GM12875 (cell line): ENCODE measurements at regions not wholly inside any gene's neighbourhood (a gene's known extent, or its start where the extent isn't known, plus 50 kb on each side); places are given as distances from the start of the nearest gene placed in this dataset.
"Not testable (repeated sequence)": the region's sequence is repeated elsewhere in the genome, so short reads cannot be mapped to it uniquely, and the experiment has no call there.

Experiments used
- H3K4me3 ChIP-seq: one replicate; pipeline ENCODE4 v1.5.1; 2011; ENCODE audit warnings: low read depth, low read length, control low read depth
- TF ChIP-seq, protein P1 (sequence below): IDR thresholded peaks from 2 replicates; pipeline ENCODE4 v1.5.1; 2011; ENCODE audit warnings: low read depth, mild to moderate bottlenecking, control low read depth, inconsistent platforms, low read length, moderate library complexity, borderline replicate concordance; ENCODE audit not compliant: insufficient read depth

DNA sequence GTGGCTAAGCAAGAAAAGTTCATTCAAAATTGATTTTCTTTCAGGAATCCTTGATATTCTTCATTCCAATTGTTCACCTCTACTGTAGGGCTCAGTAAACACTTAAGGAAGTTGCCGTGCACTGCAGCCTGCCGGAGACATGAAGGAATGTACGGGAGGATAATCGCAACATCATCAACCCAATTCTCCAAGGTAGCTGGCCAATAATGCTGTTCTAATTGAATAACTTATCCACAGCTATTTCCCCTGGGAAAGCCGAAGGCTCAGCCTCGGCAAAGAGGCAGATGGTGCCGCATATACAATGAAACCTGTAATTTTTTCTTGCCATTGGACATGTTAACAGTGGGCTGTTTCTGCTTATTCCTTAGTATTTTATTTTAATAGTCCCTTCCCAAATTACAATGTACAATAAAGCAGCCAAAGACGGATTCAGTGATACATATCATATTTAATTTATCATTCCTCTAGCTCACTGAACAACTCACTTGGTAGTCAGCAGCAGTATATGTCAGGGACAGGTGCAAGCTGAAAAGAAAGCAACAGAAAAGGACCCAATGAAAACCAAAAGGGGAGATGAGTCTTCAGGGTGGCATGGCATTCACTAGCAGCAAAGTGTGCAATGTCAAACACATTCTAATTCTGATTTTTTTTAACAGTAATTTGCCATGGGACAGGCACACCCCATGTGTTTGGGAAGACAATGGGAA lies 420.5 kb upstream of the KLF12 start:
- H3K4me3 ChIP-seq = no peak overlapping the region
- TF ChIP-seq, protein P1, sequence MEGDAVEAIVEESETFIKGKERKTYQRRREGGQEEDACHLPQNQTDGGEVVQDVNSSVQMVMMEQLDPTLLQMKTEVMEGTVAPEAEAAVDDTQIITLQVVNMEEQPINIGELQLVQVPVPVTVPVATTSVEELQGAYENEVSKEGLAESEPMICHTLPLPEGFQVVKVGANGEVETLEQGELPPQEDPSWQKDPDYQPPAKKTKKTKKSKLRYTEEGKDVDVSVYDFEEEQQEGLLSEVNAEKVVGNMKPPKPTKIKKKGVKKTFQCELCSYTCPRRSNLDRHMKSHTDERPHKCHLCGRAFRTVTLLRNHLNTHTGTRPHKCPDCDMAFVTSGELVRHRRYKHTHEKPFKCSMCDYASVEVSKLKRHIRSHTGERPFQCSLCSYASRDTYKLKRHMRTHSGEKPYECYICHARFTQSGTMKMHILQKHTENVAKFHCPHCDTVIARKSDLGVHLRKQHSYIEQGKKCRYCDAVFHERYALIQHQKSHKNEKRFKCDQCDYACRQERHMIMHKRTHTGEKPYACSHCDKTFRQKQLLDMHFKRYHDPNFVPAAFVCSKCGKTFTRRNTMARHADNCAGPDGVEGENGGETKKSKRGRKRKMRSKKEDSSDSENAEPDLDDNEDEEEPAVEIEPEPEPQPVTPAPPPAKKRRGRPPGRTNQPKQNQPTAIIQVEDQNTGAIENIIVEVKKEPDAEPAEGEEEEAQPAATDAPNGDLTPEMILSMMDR = no peak

DNA sequence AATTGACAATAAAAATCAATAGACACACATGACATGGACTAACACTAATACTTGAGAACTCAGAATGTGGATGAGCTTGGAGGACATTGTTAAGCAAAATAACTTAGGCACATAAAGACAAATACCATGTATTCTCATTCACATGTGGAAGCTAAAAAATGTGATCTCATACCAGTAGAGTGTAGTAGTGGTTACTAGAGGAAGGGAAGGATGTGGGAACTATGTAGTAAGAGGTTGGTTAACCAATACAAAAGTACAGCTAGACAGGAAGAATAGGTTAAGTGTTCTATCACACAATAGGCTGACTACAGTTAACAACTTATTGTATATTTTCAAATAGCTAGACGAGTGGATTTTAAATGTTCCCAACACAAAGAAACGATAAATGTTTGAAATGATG lies 415.8 kb upstream of the KLF12 start:
- TF ChIP-seq, protein P1 = no peak
- no peak overlapping the region for H3K4me3 ChIP-seq

DNA sequence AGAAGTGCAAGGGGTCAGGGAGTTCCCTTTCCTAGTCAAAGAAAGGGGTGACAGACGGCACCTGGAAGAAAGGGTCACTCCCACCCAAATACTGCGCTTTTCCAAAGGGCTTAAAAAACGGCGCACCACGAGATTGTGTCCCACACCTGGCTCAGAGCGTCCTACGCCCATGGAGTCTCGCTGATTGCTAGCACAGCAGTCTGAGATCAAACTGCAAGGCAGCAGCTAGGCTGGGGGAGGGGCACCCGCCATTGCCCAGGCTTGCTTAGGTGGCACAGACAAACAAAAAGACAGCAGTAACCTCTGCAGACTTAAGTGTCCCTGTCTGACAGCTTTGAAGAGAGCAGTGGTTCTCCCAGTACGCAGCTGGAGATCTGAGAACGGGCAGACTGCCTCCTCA lies 402.4 kb upstream of the KLF12 start:
- not testable (repeated sequence) for H3K4me3 ChIP-seq

DNA sequence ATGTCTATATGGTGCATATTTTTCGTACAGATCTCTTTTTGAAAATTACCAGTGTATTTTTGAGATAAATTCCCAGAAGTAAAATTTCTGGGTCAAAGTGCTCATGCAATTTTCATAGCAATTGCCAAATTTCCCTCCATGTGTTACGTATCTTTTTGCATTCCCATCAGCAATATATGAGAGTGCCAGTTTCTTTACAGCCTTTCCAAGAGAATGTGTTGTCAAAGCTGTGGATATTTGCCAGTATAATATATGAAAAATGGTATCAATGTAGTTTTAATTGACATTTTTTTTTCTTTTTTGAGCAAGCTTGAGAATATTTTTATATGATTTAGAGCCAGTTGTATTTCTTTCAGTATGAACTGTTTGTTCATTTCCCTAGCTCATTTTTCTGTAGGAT lies 399.0 kb upstream of the KLF12 start:
- no peak overlapping the region for H3K4me3 ChIP-seq
- TF ChIP-seq, protein P1 = no peak

DNA sequence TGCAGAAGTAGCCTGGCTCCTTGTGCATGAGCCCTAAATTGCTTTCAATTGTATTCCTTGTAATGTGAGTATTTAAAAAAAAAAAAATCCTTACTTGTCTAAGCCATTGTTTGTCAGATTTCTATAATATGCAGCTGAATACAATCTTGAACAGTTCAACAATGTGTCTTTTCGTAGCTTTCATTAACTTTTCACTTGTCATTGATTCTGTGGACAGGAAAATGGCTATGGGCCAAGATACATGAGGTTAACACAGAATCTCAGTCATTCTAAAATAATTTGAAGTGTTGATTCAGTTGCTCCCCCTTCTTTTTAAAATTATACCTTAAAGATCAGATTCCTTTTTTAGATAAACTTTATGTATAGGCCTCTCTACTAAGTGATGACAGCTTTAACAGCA lies 395.8 kb upstream of the KLF12 start:
- H3K4me3 ChIP-seq = no peak overlapping the region
- TF ChIP-seq, protein P1 = no peak

DNA sequence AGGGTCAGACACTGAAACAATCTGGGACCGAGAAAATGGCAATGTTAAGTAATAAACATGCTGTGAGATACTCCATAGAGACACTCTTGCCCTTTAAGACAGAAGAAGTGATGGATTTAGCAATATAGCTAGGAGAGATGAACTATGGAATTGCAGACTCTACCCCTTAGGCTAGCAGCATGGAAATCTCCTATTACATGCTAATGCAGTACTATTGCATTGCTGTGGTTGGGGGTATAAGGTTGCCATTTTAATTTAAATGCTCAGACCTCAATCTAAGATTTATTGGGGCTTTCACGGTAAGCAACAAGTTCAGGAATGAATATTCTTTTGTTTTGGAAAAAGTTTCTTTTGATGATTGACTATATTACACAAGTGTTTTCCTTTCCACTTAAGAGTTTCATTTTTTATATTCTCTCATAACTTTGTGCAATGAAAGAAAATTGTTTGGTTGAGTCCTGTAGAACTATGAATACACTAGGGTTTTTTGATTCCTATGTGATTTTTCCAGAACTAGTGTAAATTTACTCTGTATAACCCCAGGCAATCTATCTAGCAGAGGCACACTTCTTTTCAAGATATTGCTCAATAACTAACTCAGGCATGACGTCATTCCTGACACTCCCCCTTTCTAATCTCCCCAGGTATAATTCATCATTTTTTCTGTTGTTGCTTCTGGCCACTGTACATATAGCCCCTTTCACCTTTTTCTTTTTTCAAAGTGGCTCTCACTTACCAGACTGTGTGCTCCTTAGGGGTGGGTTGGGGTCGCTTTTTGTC lies 394.7 kb upstream of the KLF12 start:
- TF ChIP-seq, protein P1 = no peak

DNA sequence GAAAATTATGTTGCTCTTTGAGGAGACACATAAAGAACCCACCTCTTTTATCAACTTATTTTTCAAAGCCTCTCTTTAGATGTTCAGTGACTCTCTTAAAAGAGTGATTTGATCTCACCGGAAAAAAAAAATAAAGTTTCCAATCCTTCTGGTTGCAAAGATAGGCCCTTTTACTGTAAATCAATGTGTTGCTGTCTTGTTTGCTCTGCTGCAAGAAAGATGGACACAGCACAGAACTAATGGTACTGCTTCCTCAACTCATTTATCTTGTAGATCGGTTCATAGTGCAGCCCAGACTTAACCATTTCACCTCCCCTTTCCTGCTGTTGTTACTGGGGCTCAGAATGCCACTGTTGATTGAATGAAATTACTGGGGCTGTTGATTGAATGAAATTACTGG lies 388.9 kb upstream of the KLF12 start:
- TF ChIP-seq, protein P1 = no peak
- H3K4me3 ChIP-seq = no peak overlapping the region

More for the DNA sequence above, 394.7 kb upstream of the KLF12 start:
- no peak overlapping the region for H3K4me3 ChIP-seq
